Lower lobe of right lung (tissue), 2 donors: ENCODE measurements at regions not wholly inside any gene's neighbourhood (a gene's known extent, or its start where the extent isn't known, plus 50 kb on each side); places are given as distances from the start of the nearest gene placed in this dataset.
"Not testable (repeated sequence)": the region's sequence is repeated elsewhere in the genome, so short reads cannot be mapped to it uniquely, and the experiment has no call there.

ENCODE experiments used
- ATAC-seq, 2 donors: fragments of 200-7000 bp; cut with Tn5 transposase; one replicate each; pipeline ENCODE4 v1.9.1; 2020 to 2022; ENCODE audit warnings: mild to moderate bottlenecking in 2 of 2, moderate library complexity in 2 of 2
- DNase-seq: peaks from one replicate; pipeline ENCODE4 v3.0.0-alpha.2; 2020
- H3K27ac ChIP-seq: fragments of 200-600 bp; one replicate; pipeline ENCODE4 v1.8.0; 2022
- H3K27me3 ChIP-seq: fragments of 200-600 bp; one replicate; pipeline ENCODE4 v1.8.0; 2022; ENCODE audit warnings: low read depth
- H3K36me3 ChIP-seq: fragments of 200-600 bp; one replicate; pipeline ENCODE4 v1.8.0; 2022; ENCODE audit warnings: mild to moderate bottlenecking
- H3K4me1 ChIP-seq: fragments of 200-600 bp; one replicate; pipeline ENCODE4 v1.8.0; 2022
- H3K4me3 ChIP-seq: fragments of 200-600 bp; one replicate; pipeline ENCODE4 v1.8.0; 2022; ENCODE audit warnings: mild to moderate bottlenecking
- H3K9me3 ChIP-seq: fragments of 200-600 bp; one replicate; pipeline ENCODE4 v1.8.0; 2022
- intact Hi-C: fragments of 100-400 bp; cut with DNase I; formaldehyde crosslinking; loops from one replicate; pipeline ENCODE4 v1.11.0; 2022
- TF ChIP-seq, protein P1 (sequence below): fragments of 200-600 bp; IDR thresholded peaks from one replicate; pipeline ENCODE4 v1.8.0; 2022; ENCODE audit warnings: antibody characterized with exemption, mild to moderate bottlenecking
- donor health status: DM: no; HTN: yes; CAD: no; lungs with severe emphysema.

DNA sequence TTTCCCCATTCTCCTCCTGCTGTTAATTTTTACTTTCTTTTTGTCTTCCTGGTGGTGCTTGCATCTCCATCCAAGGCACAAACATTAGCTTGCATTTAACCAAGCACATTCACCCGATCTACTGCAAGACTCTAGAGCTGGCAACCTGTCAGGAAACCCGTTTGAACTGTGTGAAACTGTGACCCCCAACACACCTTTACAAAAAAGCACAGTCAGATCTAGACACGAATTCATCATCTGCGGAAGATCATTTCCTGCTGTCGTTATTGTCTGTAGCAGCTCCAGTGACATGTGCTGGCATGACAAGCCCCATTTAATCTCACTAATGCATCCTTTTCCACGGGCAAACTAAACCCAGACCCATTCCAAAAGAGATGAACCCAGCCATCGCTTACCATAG lies 340.5 kb downstream of the VRK1 start:
- H3K4me1 ChIP-seq: no peaks in the 10 kb centered on the region
- no peaks in the 10 kb centered on the region for H3K9me3 ChIP-seq
- no peaks in the 10 kb centered on the region for H3K36me3 ChIP-seq
- no peak for DNase-seq
- H3K27ac ChIP-seq: no peak overlapping the region
- ATAC-seq: no peak
- intact Hi-C loops: no loop called here
- TF ChIP-seq, protein P1, sequence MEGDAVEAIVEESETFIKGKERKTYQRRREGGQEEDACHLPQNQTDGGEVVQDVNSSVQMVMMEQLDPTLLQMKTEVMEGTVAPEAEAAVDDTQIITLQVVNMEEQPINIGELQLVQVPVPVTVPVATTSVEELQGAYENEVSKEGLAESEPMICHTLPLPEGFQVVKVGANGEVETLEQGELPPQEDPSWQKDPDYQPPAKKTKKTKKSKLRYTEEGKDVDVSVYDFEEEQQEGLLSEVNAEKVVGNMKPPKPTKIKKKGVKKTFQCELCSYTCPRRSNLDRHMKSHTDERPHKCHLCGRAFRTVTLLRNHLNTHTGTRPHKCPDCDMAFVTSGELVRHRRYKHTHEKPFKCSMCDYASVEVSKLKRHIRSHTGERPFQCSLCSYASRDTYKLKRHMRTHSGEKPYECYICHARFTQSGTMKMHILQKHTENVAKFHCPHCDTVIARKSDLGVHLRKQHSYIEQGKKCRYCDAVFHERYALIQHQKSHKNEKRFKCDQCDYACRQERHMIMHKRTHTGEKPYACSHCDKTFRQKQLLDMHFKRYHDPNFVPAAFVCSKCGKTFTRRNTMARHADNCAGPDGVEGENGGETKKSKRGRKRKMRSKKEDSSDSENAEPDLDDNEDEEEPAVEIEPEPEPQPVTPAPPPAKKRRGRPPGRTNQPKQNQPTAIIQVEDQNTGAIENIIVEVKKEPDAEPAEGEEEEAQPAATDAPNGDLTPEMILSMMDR: no peak
- H3K4me3 ChIP-seq: no peak overlapping the region
- H3K27me3 ChIP-seq: no peaks in the 10 kb centered on the region

- no peaks in the 10 kb centered on the region for H3K27me3 ChIP-seq
- H3K9me3 ChIP-seq: no peaks in the 10 kb centered on the region
- intact Hi-C loops: no loop called here
- no peak for ATAC-seq
- no peak overlapping the region for H3K4me3 ChIP-seq
- H3K36me3 ChIP-seq: no peaks in the 10 kb centered on the region
- no peak overlapping the region for H3K27ac ChIP-seq
- no peaks in the 10 kb centered on the region for H3K4me1 ChIP-seq
- no peak for DNase-seq
- TF ChIP-seq, protein P1: no peak
These were observed 341.6 kb downstream of the VRK1 start for GRCh38 chr14:97138801-97139200.

DNA sequence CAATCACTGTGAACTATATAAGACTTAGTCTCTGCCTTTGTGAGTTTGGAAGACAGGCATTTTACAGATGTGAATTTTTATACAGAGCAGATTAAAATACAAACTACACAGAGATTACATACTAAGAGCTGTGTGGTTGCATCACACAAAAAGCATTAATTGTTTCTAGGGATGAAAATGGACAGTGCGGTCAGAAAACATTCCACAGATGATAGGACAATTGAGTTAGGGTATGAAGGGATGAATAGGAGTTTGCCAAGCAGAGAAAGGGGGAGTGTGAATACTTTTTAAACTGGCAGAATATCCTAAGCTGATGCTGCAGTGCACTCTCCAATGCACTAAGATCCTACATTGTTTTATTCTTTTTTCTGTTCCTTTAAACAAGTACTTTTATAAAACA lies 345.8 kb downstream of the VRK1 start:
- ATAC-seq (no peak), DNase-seq (no peak)
- Histone ChIP-seq H3K9me3 (no peaks in the 10 kb centered on the region), H3K27ac (no peak overlapping the region), H3K36me3 (no peaks in the 10 kb centered on the region), H3K27me3 (peaks cover 8% of the 10 kb centered on the region), H3K4me1 (no peaks in the 10 kb centered on the region), H3K4me3 (no peak overlapping the region)
- intact Hi-C loops: no loop called here
- TF ChIP-seq, protein P1: no peak

- Histone ChIP-seq H3K4me3 (no peak overlapping the region), H3K9me3 (no peaks in the 10 kb centered on the region), H3K27me3 (peaks cover 8% of the 10 kb centered on the region), H3K4me1 (no peaks in the 10 kb centered on the region), H3K27ac (no peak overlapping the region), H3K36me3 (no peaks in the 10 kb centered on the region)
- intact Hi-C loops: no loop called here
- DNase-seq (no peak), ATAC-seq (no peak)
- TF ChIP-seq, protein P1: no peak
These were observed 346.3 kb downstream of the VRK1 start for GRCh38 chr14:97143456-97143855.

GRCh38 chr14:97148021-97148420 lies 350.8 kb downstream of the VRK1 start:
- H3K4me1 ChIP-seq, DNase-seq, ATAC-seq, H3K27me3 ChIP-seq, H3K36me3 ChIP-seq, H3K9me3 ChIP-seq, intact Hi-C loops, H3K27ac ChIP-seq, H3K4me3 ChIP-seq: not testable (repeated sequence)

DNA sequence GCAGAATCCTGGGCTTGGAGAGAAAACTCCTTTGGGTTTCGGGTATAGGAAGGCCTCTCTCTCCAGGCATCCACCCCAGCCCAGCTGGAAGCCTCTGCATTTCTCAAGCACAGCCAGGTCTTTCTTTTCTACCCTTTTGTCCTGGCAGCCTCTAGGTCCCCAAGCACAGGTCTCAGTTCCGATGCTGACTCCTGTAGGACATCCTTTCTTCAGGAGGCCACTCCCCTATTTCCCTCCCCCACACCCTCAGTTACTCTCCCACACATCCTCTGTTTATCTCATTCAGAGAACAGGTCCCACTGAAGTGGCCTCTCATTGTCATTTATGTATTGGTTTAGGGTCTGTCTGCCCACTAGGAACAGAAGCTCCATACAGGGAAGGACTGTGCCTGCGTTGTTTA lies 352.6 kb downstream of the VRK1 start:
- H3K27me3 ChIP-seq: peaks cover 8% of the 10 kb centered on the region
- intact Hi-C loops: no loop called here
- DNase-seq (no peak), ATAC-seq (no peak)
- H3K36me3 ChIP-seq: no peaks in the 10 kb centered on the region
- no peaks in the 10 kb centered on the region for H3K9me3 ChIP-seq
- no peak overlapping the region for H3K4me3 ChIP-seq
- H3K4me1 ChIP-seq: no peaks in the 10 kb centered on the region
- no peak overlapping the region for H3K27ac ChIP-seq
- TF ChIP-seq, protein P1: no peak
